SU-DHL-6 (cell line): ENCODE measurements at regions not wholly inside any gene's neighbourhood (a gene's known extent, or its start where the extent isn't known, plus 50 kb on each side); places are given as distances from the start of the nearest gene placed in this dataset.

Experiments
- CTCF ChIP-seq: fragments of 200-600 bp; sonication (generic); IDR thresholded peaks from one replicate; pipeline ENCODE4 v1.5.1; 2017; ENCODE audit warnings: antibody characterized with exemption, mild to moderate bottlenecking, low read length, moderate library complexity; ENCODE audit not compliant: insufficient read depth, poor library complexity, severe bottlenecking
- EZH2phosphoT487 ChIP-seq: fragments of 200-600 bp; sonication (generic), shearing (Covaris generic); conservative IDR thresholded peaks from 2 replicates; pipeline ENCODE4 v1.6.1; 2018; ENCODE audit warnings: mild to moderate bottlenecking, antibody characterized with exemption, low read length, moderate library complexity, mixed read lengths

- TF ChIP-seq CTCF (no peak), EZH2phosphoT487 (no peak)
Measured at GRCh38 chr19:30083125-30083681, 141.2 kb downstream of the URI1 start.
